Ishikawa (cell line): ENCODE measurements at regions not wholly inside any gene's neighbourhood (a gene's known extent, or its start where the extent isn't known, plus 50 kb on each side); places are given as distances from the start of the nearest gene placed in this dataset.

Experiments
- CEBPB ChIP-seq: IDR thresholded peaks from 2 replicates; pipeline ENCODE4 v1.6.1; 2012
- CREB1 ChIP-seq: IDR thresholded peaks from 2 replicates; pipeline ENCODE4 v1.6.1; 2012; ENCODE audit warnings: low read depth
- EGR1 ChIP-seq: IDR thresholded peaks from 2 replicates; pipeline ENCODE4 v1.6.1; 2012
- EP300 ChIP-seq: IDR thresholded peaks from 2 replicates; pipeline ENCODE4 v1.6.1; 2012; ENCODE audit warnings: borderline replicate concordance
- FOXM1 ChIP-seq: IDR thresholded peaks from 2 replicates; pipeline ENCODE4 v1.6.1; 2012; ENCODE audit warnings: low read depth, borderline replicate concordance
- NFIC ChIP-seq: IDR thresholded peaks from 2 replicates; pipeline ENCODE4 v1.6.1; 2012
- RAD21 ChIP-seq: IDR thresholded peaks from 2 replicates; pipeline ENCODE4 v1.6.1; 2012; ENCODE audit warnings: low read depth
- TAF1 ChIP-seq: IDR thresholded peaks from 2 replicates; pipeline ENCODE4 v1.6.1; 2012; ENCODE audit warnings: low read depth, mild to moderate bottlenecking
- TCF12 ChIP-seq: IDR thresholded peaks from 2 replicates; pipeline ENCODE4 v1.6.1; 2012; ENCODE audit warnings: low read depth
- TEAD4 ChIP-seq: IDR thresholded peaks from 2 replicates; pipeline ENCODE4 v1.6.1; 2012
- YY1 ChIP-seq: IDR thresholded peaks from 2 replicates; pipeline ENCODE4 v1.6.1; 2012; ENCODE audit warnings: low read depth
- ZBTB7A ChIP-seq: IDR thresholded peaks from 2 replicates; pipeline ENCODE4 v1.6.1; 2012; ENCODE audit warnings: low read depth
- TF ChIP-seq, protein P1 (sequence below): IDR thresholded peaks from 2 replicates; pipeline ENCODE4 v1.6.1; 2012
- TF ChIP-seq, protein P2 (sequence below): IDR thresholded peaks from 2 replicates; pipeline ENCODE4 v1.6.1; 2012; ENCODE audit warnings: low read depth, mild to moderate bottlenecking
- TF ChIP-seq, protein P3 (sequence below): IDR thresholded peaks from 2 replicates; pipeline ENCODE4 v1.6.1; 2012

DNA sequence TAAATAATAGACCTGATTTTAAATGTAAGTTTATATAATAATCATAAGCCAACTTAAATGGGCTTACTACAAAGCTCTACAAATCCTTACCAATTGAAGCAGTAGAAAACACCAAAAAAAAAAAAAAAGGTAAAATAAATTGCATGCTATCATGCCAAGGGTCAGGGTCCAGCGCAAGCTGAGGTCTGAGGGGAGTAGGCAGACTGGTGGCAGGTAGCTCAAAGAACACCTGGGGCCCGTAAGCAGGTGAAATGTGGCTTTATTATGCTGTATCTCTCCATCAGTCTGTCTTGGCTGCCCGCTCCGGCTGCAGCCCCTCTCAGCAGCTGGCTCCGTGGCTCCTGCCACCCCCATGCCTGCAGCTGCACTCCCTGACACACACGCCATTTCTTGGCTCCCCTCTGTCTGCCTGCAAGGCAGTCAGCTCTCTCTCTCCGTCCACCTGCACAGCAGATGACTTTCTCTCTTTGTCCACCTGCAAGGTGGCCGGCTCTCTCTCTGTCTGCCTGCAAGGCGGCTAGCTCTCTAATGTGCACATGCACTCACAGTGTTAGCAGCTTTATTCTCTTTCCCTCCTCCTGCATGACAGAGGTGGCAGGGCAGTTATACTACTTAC lies 209.4 kb upstream of the UGT8 start:
- TF ChIP-seq, protein P1, sequence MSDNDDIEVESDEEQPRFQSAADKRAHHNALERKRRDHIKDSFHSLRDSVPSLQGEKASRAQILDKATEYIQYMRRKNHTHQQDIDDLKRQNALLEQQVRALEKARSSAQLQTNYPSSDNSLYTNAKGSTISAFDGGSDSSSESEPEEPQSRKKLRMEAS: no peak
- TF ChIP-seq, protein P2, sequence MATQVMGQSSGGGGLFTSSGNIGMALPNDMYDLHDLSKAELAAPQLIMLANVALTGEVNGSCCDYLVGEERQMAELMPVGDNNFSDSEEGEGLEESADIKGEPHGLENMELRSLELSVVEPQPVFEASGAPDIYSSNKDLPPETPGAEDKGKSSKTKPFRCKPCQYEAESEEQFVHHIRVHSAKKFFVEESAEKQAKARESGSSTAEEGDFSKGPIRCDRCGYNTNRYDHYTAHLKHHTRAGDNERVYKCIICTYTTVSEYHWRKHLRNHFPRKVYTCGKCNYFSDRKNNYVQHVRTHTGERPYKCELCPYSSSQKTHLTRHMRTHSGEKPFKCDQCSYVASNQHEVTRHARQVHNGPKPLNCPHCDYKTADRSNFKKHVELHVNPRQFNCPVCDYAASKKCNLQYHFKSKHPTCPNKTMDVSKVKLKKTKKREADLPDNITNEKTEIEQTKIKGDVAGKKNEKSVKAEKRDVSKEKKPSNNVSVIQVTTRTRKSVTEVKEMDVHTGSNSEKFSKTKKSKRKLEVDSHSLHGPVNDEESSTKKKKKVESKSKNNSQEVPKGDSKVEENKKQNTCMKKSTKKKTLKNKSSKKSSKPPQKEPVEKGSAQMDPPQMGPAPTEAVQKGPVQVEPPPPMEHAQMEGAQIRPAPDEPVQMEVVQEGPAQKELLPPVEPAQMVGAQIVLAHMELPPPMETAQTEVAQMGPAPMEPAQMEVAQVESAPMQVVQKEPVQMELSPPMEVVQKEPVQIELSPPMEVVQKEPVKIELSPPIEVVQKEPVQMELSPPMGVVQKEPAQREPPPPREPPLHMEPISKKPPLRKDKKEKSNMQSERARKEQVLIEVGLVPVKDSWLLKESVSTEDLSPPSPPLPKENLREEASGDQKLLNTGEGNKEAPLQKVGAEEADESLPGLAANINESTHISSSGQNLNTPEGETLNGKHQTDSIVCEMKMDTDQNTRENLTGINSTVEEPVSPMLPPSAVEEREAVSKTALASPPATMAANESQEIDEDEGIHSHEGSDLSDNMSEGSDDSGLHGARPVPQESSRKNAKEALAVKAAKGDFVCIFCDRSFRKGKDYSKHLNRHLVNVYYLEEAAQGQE: no peak
- no peak for TF ChIP-seq EGR1
- TF ChIP-seq ZBTB7A: no peak
- TF ChIP-seq TAF1: no peak
- TF ChIP-seq YY1: no peak
- no peak for TF ChIP-seq FOXM1
- no peak for TF ChIP-seq CEBPB
- TF ChIP-seq RAD21: no peak
- TF ChIP-seq, protein P3, sequence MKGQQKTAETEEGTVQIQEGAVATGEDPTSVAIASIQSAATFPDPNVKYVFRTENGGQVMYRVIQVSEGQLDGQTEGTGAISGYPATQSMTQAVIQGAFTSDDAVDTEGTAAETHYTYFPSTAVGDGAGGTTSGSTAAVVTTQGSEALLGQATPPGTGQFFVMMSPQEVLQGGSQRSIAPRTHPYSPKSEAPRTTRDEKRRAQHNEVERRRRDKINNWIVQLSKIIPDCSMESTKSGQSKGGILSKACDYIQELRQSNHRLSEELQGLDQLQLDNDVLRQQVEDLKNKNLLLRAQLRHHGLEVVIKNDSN: no peak
- no peak for TF ChIP-seq EP300
- TF ChIP-seq TEAD4: no peak
- no peak for TF ChIP-seq CREB1
- TF ChIP-seq NFIC: no peak
- TF ChIP-seq TCF12: no peak

DNA sequence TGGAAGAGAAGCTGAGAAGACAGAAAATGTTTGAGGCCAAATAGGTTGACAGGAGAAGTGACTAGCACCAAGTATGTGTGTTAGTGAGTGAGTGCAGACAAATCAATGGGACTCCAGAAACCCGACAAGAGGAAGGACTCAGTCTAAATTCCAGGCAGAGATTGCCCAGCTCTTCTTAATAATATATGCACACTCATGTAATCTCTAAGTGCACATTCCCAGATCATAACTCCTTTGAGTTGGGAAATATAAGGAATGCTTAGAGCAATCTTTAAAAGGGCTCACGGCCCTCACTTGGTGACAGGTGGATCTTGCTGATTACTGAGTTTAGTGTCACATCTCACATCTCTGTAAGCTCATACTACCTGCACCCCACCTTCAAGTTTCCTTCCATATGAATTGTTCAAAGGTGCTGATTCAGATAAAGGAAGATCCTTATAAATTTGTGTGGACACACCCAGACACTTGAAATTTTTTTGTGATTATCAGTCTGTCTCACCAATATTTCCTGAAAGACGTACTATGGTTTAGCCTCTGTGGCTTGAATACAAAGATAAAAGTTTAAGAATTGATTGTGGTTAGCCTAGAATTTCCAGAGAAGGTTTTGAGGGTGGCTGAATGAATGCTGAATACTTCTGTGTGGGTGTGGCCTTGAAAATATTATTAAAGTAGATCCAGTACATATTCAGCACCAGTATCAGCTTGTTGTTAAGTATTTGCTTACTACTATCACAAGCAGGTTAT lies 205.1 kb upstream of the UGT8 start:
- no peak for TF ChIP-seq CEBPB

DNA sequence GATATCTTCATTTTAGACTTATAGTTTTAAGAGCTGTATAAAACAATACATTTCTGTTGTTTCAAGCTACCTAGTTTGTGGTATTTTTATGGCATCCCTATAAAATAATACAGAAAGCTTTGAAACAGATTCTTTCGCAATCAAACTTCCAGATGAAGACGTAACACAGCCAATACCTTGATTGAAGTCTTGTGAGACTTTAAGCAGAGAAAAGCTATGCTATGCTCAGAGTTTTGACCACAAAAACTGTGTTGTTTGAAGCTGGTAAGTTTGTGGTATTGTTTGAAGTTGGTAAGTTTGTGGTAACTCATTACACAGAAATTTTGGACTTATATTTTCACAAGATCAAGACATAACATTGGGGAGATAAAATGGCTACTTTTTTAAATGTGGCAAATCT lies 201.8 kb upstream of the UGT8 start:
- TF ChIP-seq RAD21 (no peak), EP300 (no peak), CEBPB (0 out of 2 replicates have a peak, but pooled peaks have one; percentile 27)
- TF ChIP-seq, protein P3: no peak

DNA sequence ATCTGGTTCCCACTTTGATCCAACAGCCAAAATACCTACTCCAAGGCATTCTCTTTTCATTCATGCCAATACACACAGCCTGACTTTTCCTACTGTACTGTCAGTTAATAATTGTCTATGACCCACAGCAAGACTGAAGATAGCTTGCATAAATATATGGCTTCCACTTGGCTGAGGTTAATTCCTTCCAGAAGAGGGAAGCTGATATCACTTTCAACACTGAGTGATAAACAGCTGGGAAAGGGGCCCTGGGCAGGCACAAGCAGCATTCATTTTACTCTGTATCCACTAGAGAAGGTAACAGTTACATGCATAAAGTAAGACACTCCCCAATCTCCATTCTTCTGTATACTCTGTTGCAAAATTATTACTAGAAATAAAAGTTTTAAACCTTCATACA lies 200.2 kb upstream of the UGT8 start:
- TF ChIP-seq ZBTB7A (no peak), CREB1 (no peak)

DNA sequence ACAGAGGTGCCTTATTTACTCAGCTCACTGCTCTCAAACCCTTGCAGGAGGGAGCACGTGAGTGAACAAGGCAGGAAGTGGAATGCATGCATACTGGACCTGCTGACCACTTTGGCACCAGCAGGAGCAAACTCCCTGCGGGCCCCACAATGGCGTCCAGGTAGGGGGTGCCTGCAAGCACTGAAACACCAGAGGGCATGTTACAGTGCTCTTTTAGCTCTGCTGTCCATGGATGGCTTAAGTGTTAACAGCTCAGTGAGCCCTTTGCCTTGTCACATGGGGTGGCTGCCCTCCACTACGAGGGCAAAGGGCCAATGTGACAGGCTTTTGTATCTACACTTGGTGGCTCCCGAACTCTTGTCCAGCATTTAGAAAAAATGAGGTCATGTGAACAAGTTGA lies 199.5 kb upstream of the UGT8 start:
- TF ChIP-seq FOXM1: no peak

DNA sequence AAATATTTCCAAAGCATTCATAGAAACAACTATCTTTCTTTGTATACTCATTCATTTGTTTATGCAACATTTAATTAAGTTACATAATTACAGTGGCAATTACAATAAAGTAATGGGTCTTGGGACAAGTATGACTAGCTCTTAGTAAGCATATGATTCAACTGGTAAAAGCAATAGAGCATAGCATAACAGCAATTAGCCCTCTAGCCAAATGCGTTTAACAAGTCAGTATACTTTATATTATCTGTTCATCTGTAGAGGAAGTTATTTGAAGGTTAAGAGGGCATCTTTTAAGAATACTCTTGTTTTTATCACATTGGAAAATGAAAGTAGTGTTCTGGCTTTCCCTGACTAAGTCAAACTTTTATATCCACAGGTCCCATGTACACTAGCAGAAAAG lies 198.1 kb upstream of the UGT8 start:
- TF ChIP-seq TAF1 (no peak), TEAD4 (no peak), ZBTB7A (no peak), EP300 (no peak), TCF12 (no peak), YY1 (no peak), RAD21 (no peak), NFIC (no peak), CREB1 (no peak), FOXM1 (no peak), EGR1 (no peak), CEBPB (no peak)
- TF ChIP-seq, protein P1: no peak
- TF ChIP-seq, protein P2: no peak
- TF ChIP-seq, protein P3: no peak
